Stomach (tissue), 8 donors: ENCODE measurements at regions not wholly inside any gene's neighbourhood (a gene's known extent, or its start where the extent isn't known, plus 50 kb on each side); places are given as distances from the start of the nearest gene placed in this dataset.

Experiments used
- DNase-seq, 2 donors: peaks; one replicate each; pipeline versions ENCODE4 v3.0.0 to v3.0.0-alpha.2; 2013 to 2019
- H3K27ac ChIP-seq, 5 donors: fragments of 200-600 bp in 4 of 5; sonication (generic) in 4 of 5; one replicate each; pipeline ENCODE4 v1.5.1; 2013 to 2019; ENCODE audit warnings: mild to moderate bottlenecking in 1 of 5, moderate library complexity in 1 of 5
- H3K27me3 ChIP-seq, 3 donors: fragments of 200-600 bp; sonication (generic); one replicate each; pipeline ENCODE4 v1.5.1; 2017 to 2019; ENCODE audit warnings: mixed run types in 1 of 3
- H3K36me3 ChIP-seq, 4 donors: fragments of 200-600 bp; sonication (generic); 1 replicate in 3 of 4; 2 replicates in 1 of 4; pipeline ENCODE4 v1.5.1; 2016 to 2019
- H3K4me1 ChIP-seq, 4 donors: fragments of 200-600 bp; sonication (generic); one replicate each; pipeline ENCODE4 v1.5.1; 2016 to 2019
- H3K4me3 ChIP-seq, 4 donors: fragments of 200-600 bp; sonication (generic) in 3 of 4; one replicate each; pipeline ENCODE4 v1.5.1; 2016 to 2019; ENCODE audit warnings: mild to moderate bottlenecking in 1 of 4
- H3K9me3 ChIP-seq, 4 donors: fragments of 200-600 bp; sonication (generic); one replicate each; pipeline ENCODE4 v1.5.1; 2016 to 2019
- EP300 ChIP-seq: sonication (generic); formaldehyde crosslinking; IDR thresholded peaks from one replicate; pipeline ENCODE4 v1.6.1; 2017; ENCODE audit warnings: antibody characterized with exemption
- POLR2A ChIP-seq, 4 donors: fragments of 450-650 bp; IDR thresholded peaks; one replicate each; pipeline ENCODE4 v1.6.1; 2016; ENCODE audit warnings: antibody characterized with exemption in 4 of 4, control low read depth in 2 of 4, mild to moderate bottlenecking in 1 of 4, moderate library complexity in 1 of 4
- POLR2AphosphoS5 ChIP-seq, 3 donors: sonication (generic); formaldehyde crosslinking; IDR thresholded peaks; one replicate each; pipeline ENCODE4 v1.6.1; 2016; ENCODE audit warnings: antibody characterized with exemption in 3 of 3
- WGBS, 5 donors: extraction: QIAGEN DNeasy Blood & Tissue Kit in 3 of 5; methylation state at CpG; one replicate each; pipeline versions ENCODE4 v1.1.5 to v1.1.7; 2013 to 2018; 5-methylcytosine and 5-hydroxymethylcytosine counted together
- intact Hi-C: fragments of 100-400 bp; cut with DNase I; formaldehyde crosslinking; loops from one replicate; pipeline ENCODE4 v1.15.1; 2023; ENCODE audit warnings: low total_unique reads
- TF ChIP-seq, protein P1 (sequence below), 7 experiments: fragments of 450-650 bp in 4 of 7; fragments of 200-600 bp in 3 of 7; sonication (generic) in 3 of 7; IDR thresholded peaks; one replicate each; pipeline ENCODE4 v1.5.1; 2016 to 2019; ENCODE audit warnings: antibody characterized with exemption in 7 of 7, control low read depth in 2 of 7, mild to moderate bottlenecking in 1 of 7
- donor health status: healthy with polysubstance abuse.
- donor health status: Bipolar disorder and iron deficiency.
- donor health status: healthy.

DNA sequence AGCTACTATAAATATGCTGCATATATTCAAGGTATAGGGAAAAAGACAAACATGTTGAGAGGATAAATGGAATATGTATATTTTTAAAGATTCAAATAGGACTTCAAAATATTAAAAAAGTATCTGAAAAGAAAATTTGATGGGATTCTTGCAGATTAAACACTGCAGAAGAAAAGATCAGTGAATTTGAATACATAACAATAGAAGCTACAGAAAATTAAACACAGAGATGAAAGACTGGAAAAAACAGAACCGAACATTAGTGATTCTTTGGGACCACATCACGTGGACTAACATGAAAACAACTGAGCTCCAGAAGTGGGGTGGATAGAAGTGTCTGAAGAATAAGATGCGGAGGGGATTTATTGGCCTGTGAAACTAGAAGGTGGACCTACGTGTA lies 217.2 kb downstream of the RFC3 start:
- H3K36me3 ChIP-seq = no peaks in the 10 kb centered on the region
- H3K27me3 ChIP-seq = no peaks in the 10 kb centered on the region
- no peaks in the 10 kb centered on the region for H3K9me3 ChIP-seq
- DNase-seq = no peak
- intact Hi-C loops = no loop called here
- H3K4me1 ChIP-seq = no peaks in the 10 kb centered on the region
- WGBS, 5 donors = 79 to 93% (median 89%) methylated on average over 4 of the region's 4 CpGs
- no peak overlapping the region for H3K4me3 ChIP-seq
- TF ChIP-seq, protein P1, sequence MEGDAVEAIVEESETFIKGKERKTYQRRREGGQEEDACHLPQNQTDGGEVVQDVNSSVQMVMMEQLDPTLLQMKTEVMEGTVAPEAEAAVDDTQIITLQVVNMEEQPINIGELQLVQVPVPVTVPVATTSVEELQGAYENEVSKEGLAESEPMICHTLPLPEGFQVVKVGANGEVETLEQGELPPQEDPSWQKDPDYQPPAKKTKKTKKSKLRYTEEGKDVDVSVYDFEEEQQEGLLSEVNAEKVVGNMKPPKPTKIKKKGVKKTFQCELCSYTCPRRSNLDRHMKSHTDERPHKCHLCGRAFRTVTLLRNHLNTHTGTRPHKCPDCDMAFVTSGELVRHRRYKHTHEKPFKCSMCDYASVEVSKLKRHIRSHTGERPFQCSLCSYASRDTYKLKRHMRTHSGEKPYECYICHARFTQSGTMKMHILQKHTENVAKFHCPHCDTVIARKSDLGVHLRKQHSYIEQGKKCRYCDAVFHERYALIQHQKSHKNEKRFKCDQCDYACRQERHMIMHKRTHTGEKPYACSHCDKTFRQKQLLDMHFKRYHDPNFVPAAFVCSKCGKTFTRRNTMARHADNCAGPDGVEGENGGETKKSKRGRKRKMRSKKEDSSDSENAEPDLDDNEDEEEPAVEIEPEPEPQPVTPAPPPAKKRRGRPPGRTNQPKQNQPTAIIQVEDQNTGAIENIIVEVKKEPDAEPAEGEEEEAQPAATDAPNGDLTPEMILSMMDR (IDR thresholded peaks at IDR 0.05) = no peak
- TF ChIP-seq POLR2A (IDR thresholded peaks at IDR 0.05) (no peak), EP300 (no peak), POLR2AphosphoS5 (IDR thresholded peaks at IDR 0.05) (no peak)
- H3K27ac ChIP-seq = no peak overlapping the region

DNA sequence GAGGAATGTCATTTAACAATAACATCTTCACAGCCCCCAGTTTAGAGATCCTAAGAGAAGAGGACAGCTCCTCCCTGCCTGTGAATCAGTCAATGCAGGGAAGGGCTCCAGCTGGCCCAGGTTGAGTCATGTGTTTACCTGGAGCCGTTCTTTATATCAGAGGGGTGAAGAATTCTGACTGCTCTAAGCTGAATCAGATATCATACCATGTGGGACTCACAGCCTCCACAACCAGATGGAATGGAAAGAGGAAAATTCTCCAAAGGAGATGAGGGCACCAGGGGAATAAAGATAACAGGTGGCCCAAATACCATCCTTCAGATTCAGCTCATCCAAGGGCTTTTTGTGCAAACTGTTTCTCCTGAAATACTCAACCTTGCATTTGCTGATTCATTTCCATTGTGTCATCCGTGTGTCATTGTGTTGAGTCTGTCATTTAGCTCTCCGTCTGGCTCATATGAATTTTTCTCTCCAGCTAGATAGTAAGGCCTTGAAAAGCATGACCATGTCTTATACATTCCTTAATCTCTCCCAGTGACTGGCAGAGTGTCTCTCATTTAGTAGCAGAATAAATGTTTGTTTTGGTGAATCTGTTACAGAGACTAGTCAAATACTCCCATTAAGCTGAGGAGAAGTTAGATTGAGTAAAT lies 217.9 kb downstream of the RFC3 start:
- Histone ChIP-seq H3K27me3 (no peaks in the 10 kb centered on the region), H3K4me3 (no peak overlapping the region), H3K36me3 (no peaks in the 10 kb centered on the region), H3K4me1 (no peaks in the 10 kb centered on the region), H3K27ac (no peak overlapping the region), H3K9me3 (no peaks in the 10 kb centered on the region)
- intact Hi-C loops = no loop called here
- no peak for DNase-seq
- WGBS, 5 donors = 64 to 79% (median 76%) methylated on average over 3 of the region's 3 CpGs
- TF ChIP-seq POLR2AphosphoS5 (IDR thresholded peaks at IDR 0.05) (no peak), EP300 (no peak), POLR2A (IDR thresholded peaks at IDR 0.05) (no peak)
- TF ChIP-seq, protein P1 (IDR thresholded peaks at IDR 0.05) = no peak

DNA sequence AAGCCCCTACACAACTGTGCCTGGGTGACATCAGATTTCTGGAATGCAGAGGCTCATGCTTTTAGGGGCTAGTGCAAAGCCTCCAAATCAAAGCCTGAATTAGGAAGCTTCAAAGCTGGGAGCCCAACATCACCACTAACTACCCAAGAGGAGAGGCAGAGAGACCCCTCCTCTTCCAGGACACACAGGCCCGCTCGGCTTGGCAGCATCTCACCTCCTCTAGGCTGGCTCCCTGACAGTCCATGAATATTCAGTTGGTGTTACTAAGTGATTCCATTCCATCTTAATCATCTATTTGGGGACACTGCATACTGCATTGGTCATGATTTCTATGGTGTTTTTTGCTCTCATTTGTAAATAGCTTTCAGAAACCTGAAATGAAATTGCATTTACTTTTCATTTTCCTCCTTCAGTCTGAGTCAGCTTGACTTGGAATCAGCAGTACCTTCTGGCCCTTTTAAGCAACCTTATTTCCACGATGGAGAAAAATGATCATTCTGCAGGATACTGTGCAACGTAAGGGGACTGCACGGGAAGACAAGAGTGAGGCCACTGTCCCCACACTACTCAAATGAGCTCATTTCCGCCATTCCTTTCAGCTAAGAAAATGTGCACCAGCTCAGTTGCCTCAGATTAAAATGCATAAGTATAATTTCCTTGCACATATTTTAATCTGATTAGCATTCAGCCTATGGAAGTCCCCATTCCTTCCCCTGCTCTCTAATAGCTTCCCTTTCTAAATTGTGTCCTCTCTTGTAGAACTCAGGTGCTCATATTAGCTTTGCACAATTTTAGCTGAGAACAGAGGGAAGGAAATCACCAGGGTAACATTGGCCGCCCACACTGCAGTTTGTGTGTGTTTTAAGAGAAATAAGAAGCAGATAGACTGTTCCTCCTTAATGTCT lies 219.9 kb downstream of the RFC3 start:
- no peaks in the 10 kb centered on the region for H3K4me1 ChIP-seq
- DNase-seq = no peak
- 76 to 87% (median 81%) methylated on average over 6 to 7 of the region's 7 CpGs for WGBS, 5 donors
- H3K9me3 ChIP-seq = no peaks in the 10 kb centered on the region
- no peaks in the 10 kb centered on the region for H3K36me3 ChIP-seq
- H3K27me3 ChIP-seq = no peaks in the 10 kb centered on the region
- intact Hi-C loops = no loop called here
- no peak overlapping the region for H3K27ac ChIP-seq
- H3K4me3 ChIP-seq = no peak overlapping the region
- TF ChIP-seq EP300 = no peak
- TF ChIP-seq POLR2A (IDR thresholded peaks at IDR 0.05) = no peak
- TF ChIP-seq, protein P1 (IDR thresholded peaks at IDR 0.05) = no peak
- no peak for TF ChIP-seq POLR2AphosphoS5 (IDR thresholded peaks at IDR 0.05)

DNA sequence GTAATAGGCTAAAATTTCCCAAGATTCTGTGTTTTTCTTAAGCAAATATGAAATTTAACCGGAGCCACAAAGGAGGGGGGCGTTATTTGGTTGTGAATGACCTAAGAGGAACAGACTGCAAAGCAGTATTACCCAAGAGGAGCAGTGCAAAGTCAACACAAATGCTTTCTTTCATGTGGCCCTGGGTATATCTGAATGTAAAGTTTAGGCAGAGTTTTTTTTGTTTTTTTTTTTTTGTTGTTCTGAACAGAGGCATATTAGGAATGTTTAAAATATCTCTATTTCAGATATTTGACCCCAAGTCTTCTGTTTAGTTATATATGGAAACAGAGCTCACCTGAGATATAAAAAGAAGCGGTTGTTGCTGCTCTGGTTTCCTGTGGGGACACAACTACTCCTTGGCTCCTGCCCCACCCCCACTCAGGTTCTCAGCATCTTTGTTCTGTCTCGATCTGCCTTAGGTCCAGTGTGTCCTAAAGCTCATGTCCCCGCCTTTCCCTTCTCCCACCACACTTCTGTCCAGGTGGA lies 220.7 kb downstream of the RFC3 start:
- DNase-seq = no peak
- 47 to 67% (median 61%) methylated on average over 5 of the region's 5 CpGs for WGBS, 5 donors
- H3K36me3 ChIP-seq = no peaks in the 10 kb centered on the region
- H3K27me3 ChIP-seq = no peaks in the 10 kb centered on the region
- intact Hi-C loops = no loop called here
- no peak overlapping the region for H3K27ac ChIP-seq
- TF ChIP-seq EP300 (no peak), POLR2AphosphoS5 (IDR thresholded peaks at IDR 0.05) (no peak), POLR2A (IDR thresholded peaks at IDR 0.05) (no peak)
- TF ChIP-seq, protein P1 (IDR thresholded peaks at IDR 0.05) = no peak
- no peaks in the 10 kb centered on the region for H3K4me1 ChIP-seq
- no peaks in the 10 kb centered on the region for H3K9me3 ChIP-seq
- no peak overlapping the region for H3K4me3 ChIP-seq
